Erythroblast (primary cell): ENCODE measurements at regions not wholly inside any gene's neighbourhood (a gene's known extent, or its start where the extent isn't known, plus 50 kb on each side); places are given as distances from the start of the nearest gene placed in this dataset.

Experiments used
- GATA1 ChIP-seq: IDR thresholded peaks from 2 replicates; pipeline ENCODE4 v1.6.1; 2011; ENCODE audit warnings: low read depth, mild to moderate bottlenecking, control low read depth, low read length, moderate library complexity
- POLR2A ChIP-seq: IDR thresholded peaks from 2 replicates; pipeline ENCODE4 v1.6.1; 2011; ENCODE audit warnings: mild to moderate bottlenecking, low read length

DNA sequence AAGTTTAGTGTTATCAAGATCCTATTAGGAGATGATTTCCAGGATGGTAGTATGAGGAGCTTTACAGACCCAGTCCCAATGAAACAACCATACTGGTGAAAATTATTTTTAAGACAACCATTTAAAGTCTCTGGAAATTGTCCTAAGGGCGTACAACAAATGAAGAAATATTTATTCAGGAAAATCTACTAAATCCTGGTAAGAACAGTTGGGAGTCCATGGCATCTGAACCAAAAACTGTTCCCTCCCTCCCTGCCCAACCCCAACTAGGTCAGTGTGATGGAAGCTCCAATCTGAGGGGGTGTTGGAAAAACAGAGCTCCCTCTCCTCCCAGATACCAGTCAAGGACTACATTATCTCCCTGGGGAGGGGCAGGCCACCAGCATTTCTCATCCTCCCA, 74.7 kb upstream of the MKLN1 start:
- TF ChIP-seq POLR2A (no peak), GATA1 (no peak)
